Osteoblast (primary cell): ENCODE measurements at regions not wholly inside any gene's neighbourhood (a gene's known extent, or its start where the extent isn't known, plus 50 kb on each side); places are given as distances from the start of the nearest gene placed in this dataset.
A peak's percentile ranks its signal among the peaks of the same experiment; 100 is the strongest.

Experiments used
- DNase-seq: peaks from one replicate; pipeline ENCODE4 v3.0.0; 2011; ENCODE audit warnings: low spot score, mixed read lengths; ENCODE audit not compliant: insufficient read length; ENCODE audit errors: missing footprints
- H2AFZ ChIP-seq: 2 replicates; pipeline ENCODE4 v1.6.0; 2011; ENCODE audit warnings: mild to moderate bottlenecking, low read length
- H3K27ac ChIP-seq: 2 replicates; pipeline ENCODE4 v1.5.1; 2011; ENCODE audit warnings: mild to moderate bottlenecking, low read depth, low read length, moderate library complexity
- H3K27me3 ChIP-seq: 2 replicates; pipeline ENCODE4 v1.6.0; 2012; ENCODE audit warnings: mild to moderate bottlenecking, control low read depth, inconsistent platforms, low read length, moderate library complexity; ENCODE audit not compliant: insufficient read depth
- H3K36me3 ChIP-seq: 2 replicates; pipeline ENCODE4 v1.5.1; 2011; ENCODE audit warnings: mild to moderate bottlenecking, low read length, control low read depth, moderate library complexity; ENCODE audit not compliant: insufficient read depth
- H3K4me1 ChIP-seq: 2 replicates; pipeline ENCODE4 v1.5.1; 2011; ENCODE audit warnings: mild to moderate bottlenecking, low read length, control low read depth, moderate library complexity; ENCODE audit not compliant: insufficient read depth
- H3K4me2 ChIP-seq: 2 replicates; pipeline ENCODE4 v1.6.0; 2011; ENCODE audit warnings: mild to moderate bottlenecking, low read length; ENCODE audit not compliant: insufficient read depth
- H3K4me3 ChIP-seq: fragments of 200-600 bp; sonication (generic); 3 replicates; pipeline ENCODE4 v1.5.1; 2012; ENCODE audit warnings: mild to moderate bottlenecking, low read length, inconsistent platforms; ENCODE audit not compliant: insufficient read depth
- H3K79me2 ChIP-seq: 2 replicates; pipeline ENCODE4 v1.6.0; 2012; ENCODE audit warnings: mild to moderate bottlenecking, low read length, control low read depth, inconsistent platforms; ENCODE audit not compliant: insufficient read depth
- H3K9me3 ChIP-seq: 2 replicates; pipeline ENCODE4 v1.5.1; 2011; ENCODE audit warnings: low read depth, low read length, control low read depth
- H4K20me1 ChIP-seq: 2 replicates; pipeline ENCODE4 v1.6.0; 2012; ENCODE audit warnings: mild to moderate bottlenecking, low read length, control low read depth; ENCODE audit not compliant: insufficient read depth
- CTCF ChIP-seq: IDR thresholded peaks from 2 replicates; pipeline ENCODE4 v1.5.1; 2011; ENCODE audit warnings: mild to moderate bottlenecking, low read depth, low read length, moderate library complexity; ENCODE audit errors: extremely low read depth

DNA sequence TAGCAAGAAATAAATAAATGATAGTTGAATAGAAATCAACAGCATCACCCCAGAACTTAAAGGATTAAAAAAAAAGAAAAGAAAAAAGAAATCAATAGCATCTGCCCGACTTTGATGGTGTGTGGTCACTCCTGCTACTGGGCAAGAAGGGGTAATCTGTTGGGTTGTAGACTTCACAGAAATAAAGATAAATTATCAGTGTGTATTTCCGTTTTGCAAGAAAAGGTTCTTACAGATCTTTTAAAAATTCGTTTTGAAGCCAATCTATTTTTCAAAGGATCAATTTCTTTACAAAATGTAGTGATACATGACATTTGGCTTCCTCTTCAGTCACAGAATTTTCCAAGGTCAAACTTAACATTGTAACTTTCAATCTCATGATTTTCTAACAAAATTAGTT lies 448.9 kb upstream of the FAR2 start:
- Histone ChIP-seq H3K9me3 (no peaks in the 10 kb centered on the region), H3K79me2 (no peaks in the 10 kb centered on the region), H3K27ac (no peak overlapping the region), H4K20me1 (no peaks in the 10 kb centered on the region), H3K4me2 (no peak overlapping the region), H3K36me3 (no peaks in the 10 kb centered on the region), H3K4me3 (no peak overlapping the region), H2AFZ (no peak overlapping the region), H3K27me3 (peaks cover 4% of the 10 kb centered on the region), H3K4me1 (no peaks in the 10 kb centered on the region)
- TF ChIP-seq CTCF = no peak
- DNase-seq = no peak

GRCh38 chr12:28704477-28705169 lies 444.5 kb upstream of the FAR2 start:
- Histone ChIP-seq H2AFZ (no peak overlapping the region), H4K20me1 (no peaks in the 10 kb centered on the region), H3K79me2 (no peaks in the 10 kb centered on the region), H3K9me3 (no peaks in the 10 kb centered on the region), H3K4me2 (no peak overlapping the region), H3K36me3 (no peaks in the 10 kb centered on the region), H3K27ac (no peak overlapping the region), H3K4me3 (no peak overlapping the region), H3K4me1 (peaks cover 9% of the 10 kb centered on the region), H3K27me3 (peaks cover 1% of the 10 kb centered on the region)
- no peak for TF ChIP-seq CTCF
- no peak for DNase-seq

- Histone ChIP-seq H3K4me3 (no peak overlapping the region), H3K79me2 (no peaks in the 10 kb centered on the region), H3K27me3 (no peaks in the 10 kb centered on the region), H3K4me2 (peak overlapping the region; percentile 39), H3K36me3 (no peaks in the 10 kb centered on the region), H2AFZ (no peak overlapping the region), H3K4me1 (peaks cover 15% of the 10 kb centered on the region), H4K20me1 (no peaks in the 10 kb centered on the region), H3K27ac (no peak overlapping the region), H3K9me3 (no peaks in the 10 kb centered on the region)
- no peak for DNase-seq
- no peak for TF ChIP-seq CTCF
Observed at GRCh38 chr12:28708918-28709371, 440.1 kb upstream of the FAR2 start.

- Histone ChIP-seq H3K4me2 (peak overlapping the region; percentile 49), H4K20me1 (no peaks in the 10 kb centered on the region), H3K36me3 (no peaks in the 10 kb centered on the region), H3K4me1 (peaks cover 15% of the 10 kb centered on the region), H3K9me3 (no peaks in the 10 kb centered on the region), H2AFZ (no peak overlapping the region), H3K79me2 (no peaks in the 10 kb centered on the region), H3K27ac (no peak overlapping the region), H3K27me3 (no peaks in the 10 kb centered on the region), H3K4me3 (no peak overlapping the region)
- TF ChIP-seq CTCF = no peak
- no peak for DNase-seq
Observed at GRCh38 chr12:28709986-28710685, 438.9 kb upstream of the FAR2 start.
